ENCODE measurements at regions not wholly inside any gene's neighbourhood (a gene's known extent, or its start where the extent isn't known, plus 50 kb on each side); places are given as distances from the start of the nearest gene placed in this dataset.

- DNase-seq (ENCODE audit: extremely low read depth in 1 of 4, low spot score in 3 of 4) = no peak
- Histone ChIP-seq H3K4me3 (no peak overlapping the region), H3K27me3 (ENCODE audit: control insufficient read depth in 2 of 2, insufficient read depth in 2 of 2, low read length in 2 of 2) (no peaks in the 10 kb centered on the region), H3K27ac (ENCODE audit: extremely low read depth, low read depth, low read length) (no peak overlapping the region), H2AFZ (ENCODE audit: low read depth, low read length) (no peak overlapping the region), H3K4me2 (ENCODE audit: insufficient read depth, low read length) (no peak overlapping the region), H3K36me3 (ENCODE audit: control insufficient read depth, insufficient read depth, low read length) (no peaks in the 10 kb centered on the region), H3K9me1 (ENCODE audit: control insufficient read depth, insufficient read depth, low read length) (no peaks in the 10 kb centered on the region), H3K9me3 (replicated peaks; ENCODE audit: control insufficient read depth, insufficient read depth, low read depth, low read length) (no peaks in the 10 kb centered on the region; the same call in 1 of the 2 replicates), H3K4me1 (replicated peaks in 1 of 2; ENCODE audit: control insufficient read depth in 2 of 2, insufficient read depth in 2 of 2, low read length in 2 of 2) (no peaks in the 10 kb centered on the region), H3K9ac (ENCODE audit: insufficient read depth in 1 of 2, low read depth in 2 of 2, low read length in 2 of 2) (no peak overlapping the region), H3K79me2 (ENCODE audit: control insufficient read depth, insufficient read depth, low read length) (no peaks in the 10 kb centered on the region), H4K20me1 (replicated peaks; ENCODE audit: control insufficient read depth, insufficient read depth, low read length) (no peaks in the 10 kb centered on the region)
- TF ChIP-seq MAFF (IDR thresholded peaks at IDR 0.05; ENCODE audit: low read length) (no peak), ZNF282 (CRISPR knock-in tag; IDR thresholded peaks at IDR 0.05) (no peak), ZBTB17 (CRISPR knock-in tag; IDR thresholded peaks at IDR 0.05) (no peak), TSC22D4 (tag; IDR thresholded peaks at IDR 0.05) (no peak), TCF7L2 (IDR thresholded peaks at IDR 0.05; ENCODE audit: low read depth, low read length) (no peak), FOXA3 (CRISPR knock-in tag; conservative IDR thresholded peaks at IDR 0.05 in 1 of 2, IDR thresholded peaks at IDR 0.05 in 1 of 2) (no peak), MCM2 (IDR thresholded peaks at IDR 0.05; ENCODE audit: low read depth) (no peak), FIP1L1 (IDR thresholded peaks at IDR 0.05; ENCODE audit: low read depth, low read length, poor library complexity, severe bottlenecking) (no peak), MTA2 (IDR thresholded peaks at IDR 0.05; ENCODE audit: low read depth) (no peak), ZBTB5 (IDR thresholded peaks at IDR 0.05) (no peak), TFAM (CRISPR knock-in tag; conservative IDR thresholded peaks at IDR 0.05) (no peak)
- no peak for FAIRE-seq
- no TSS peak for BruUV-seq (replicated peaks)
- intact Hi-C loops (cut with micrococcal nuclease) = no loop called here
- ChIA-PET POLR2A (no interaction called here), CTCF (ENCODE audit: low intra/inter-chr PET ratio) (no interaction called here)
- in situ Hi-C loops (cut with MboI) = no loop called here
- ATAC-seq = no peak
- WGBS (ENCODE audit: insufficient coverage, low coverage, missing lambda C conversion rate) = 23% methylated on average over 4 of the region's 4 CpGs
These were observed 175.5 kb upstream of the GJE1 start for GRCh38 chr6:141957271-141957670.

Measured in K562 (cell line).